Neural cell (in vitro differentiated cells): ENCODE measurements at regions not wholly inside any gene's neighbourhood (a gene's known extent, or its start where the extent isn't known, plus 50 kb on each side); places are given as distances from the start of the nearest gene placed in this dataset.
"Not testable (repeated sequence)": the region's sequence is repeated elsewhere in the genome, so short reads cannot be mapped to it uniquely, and the experiment has no call there.

Experiments
- H2AFZ ChIP-seq: fragments of 200-600, 300-800 bp; sonication (generic), shearing (Covaris generic); 2 replicates; pipeline ENCODE4 v1.6.0; 2014; ENCODE audit warnings: low read depth, mild to moderate bottlenecking, antibody characterized with exemption, low read length, moderate library complexity
- H3F3A ChIP-seq: fragments of 200-600 bp; shearing (Covaris generic); 2 replicates; pipeline ENCODE4 v1.6.1; 2016; ENCODE audit warnings: mild to moderate bottlenecking, moderate library complexity, mixed read lengths, antibody characterized with exemption, low read length; ENCODE audit not compliant: insufficient read depth, poor library complexity, severe bottlenecking
- H3K27ac ChIP-seq: fragments of 200-600, 300-800 bp; sonication (generic), shearing (Covaris generic); 2 replicates; pipeline ENCODE4 v1.5.1; 2014; ENCODE audit warnings: mild to moderate bottlenecking, low read length, moderate library complexity
- H3K27me3 ChIP-seq: fragments of 300-800, 200-600 bp; sonication (generic), shearing (Covaris generic); 2 replicates; pipeline ENCODE4 v1.6.0; 2014; ENCODE audit warnings: mild to moderate bottlenecking, low read depth, low read length, moderate library complexity; ENCODE audit not compliant: insufficient read depth
- H3K36me3 ChIP-seq: fragments of 300-800, 200-600 bp; sonication (generic), shearing (Covaris generic); 2 replicates; pipeline ENCODE4 v1.5.1; 2014; ENCODE audit warnings: mild to moderate bottlenecking, antibody characterized with exemption, low read length, moderate library complexity; ENCODE audit not compliant: insufficient read depth
- H3K4me2 ChIP-seq: fragments of 300-800, 200-600 bp; sonication (generic), shearing (Covaris generic); 2 replicates; pipeline ENCODE4 v1.6.0; 2014; ENCODE audit warnings: mild to moderate bottlenecking, low read length
- H3K4me3 ChIP-seq: fragments of 300-800, 200-600 bp; sonication (generic), shearing (Covaris generic); 2 replicates; pipeline ENCODE4 v1.5.1; 2014; ENCODE audit warnings: mild to moderate bottlenecking, low read length, moderate library complexity
- H3K79me2 ChIP-seq: fragments of 200-600 bp; shearing (Covaris generic); replicated peaks from 2 replicates; pipeline ENCODE4 v1.6.0; 2014; ENCODE audit warnings: mild to moderate bottlenecking, low read length, moderate library complexity; ENCODE audit not compliant: insufficient read depth
- H3K9ac ChIP-seq: fragments of 300-800, 200-600 bp; sonication (generic), shearing (Covaris generic); 2 replicates; pipeline ENCODE4 v1.6.1; 2016; ENCODE audit warnings: mild to moderate bottlenecking, low read length, mixed read lengths
- H3K9me2 ChIP-seq: fragments of 200-600 bp; shearing (Covaris generic); 2 replicates; pipeline ENCODE4 v1.6.1; 2016; ENCODE audit warnings: mild to moderate bottlenecking, low read length, mixed read lengths; ENCODE audit not compliant: insufficient read depth
- H3K9me3 ChIP-seq: fragments of 200-600, 300-800 bp; sonication (generic), shearing (Covaris generic); 2 replicates; pipeline ENCODE4 v1.6.1; 2016; ENCODE audit warnings: mild to moderate bottlenecking, mixed run types, low read length, moderate library complexity, mixed read lengths
- H4K20me1 ChIP-seq: fragments of 200-600 bp; shearing (Covaris generic); 2 replicates; pipeline ENCODE4 v1.6.1; 2016; ENCODE audit warnings: mild to moderate bottlenecking, mixed run types; ENCODE audit not compliant: insufficient read depth
- CTCF ChIP-seq: fragments of 450-650 bp; IDR thresholded peaks from 2 replicates; pipeline ENCODE4 v1.5.1; 2014; ENCODE audit warnings: antibody characterized with exemption, mild to moderate bottlenecking, moderate library complexity; ENCODE audit not compliant: poor library complexity, severe bottlenecking
- EP300 ChIP-seq: fragments of 450-650 bp; conservative IDR thresholded peaks from 2 replicates; pipeline ENCODE4 v1.6.1; 2014; ENCODE audit warnings: antibody characterized with exemption, mild to moderate bottlenecking, moderate library complexity; ENCODE audit not compliant: poor library complexity, severe bottlenecking
- EZH2 ChIP-seq: fragments of 200-600, 300-800 bp; shearing (Covaris generic), sonication (generic); IDR thresholded peaks from 2 replicates; pipeline ENCODE4 v1.6.1; 2014; ENCODE audit warnings: antibody characterized with exemption, low read length, borderline replicate concordance, mild to moderate bottlenecking; ENCODE audit not compliant: insufficient read depth, poor library complexity, severe bottlenecking
- MXI1 ChIP-seq: fragments of 450-650 bp; conservative IDR thresholded peaks from 2 replicates; pipeline ENCODE4 v1.6.1; 2014; ENCODE audit warnings: antibody characterized with exemption, mild to moderate bottlenecking; ENCODE audit not compliant: poor library complexity, severe bottlenecking
- POLR2AphosphoS5 ChIP-seq: IDR thresholded peaks from 2 replicates; pipeline ENCODE4 v1.6.1; 2012
- RAD21 ChIP-seq: fragments of 450-650 bp; conservative IDR thresholded peaks from 2 replicates; pipeline ENCODE4 v1.6.1; 2014; ENCODE audit warnings: antibody characterized with exemption, mild to moderate bottlenecking, moderate library complexity
- REST ChIP-seq: IDR thresholded peaks from 2 replicates; pipeline ENCODE4 v1.6.1; 2012; ENCODE audit warnings: borderline replicate concordance
- SMC3 ChIP-seq: fragments of 450-650 bp; conservative IDR thresholded peaks from 2 replicates; pipeline ENCODE4 v1.6.1; 2014; ENCODE audit warnings: antibody characterized with exemption, mild to moderate bottlenecking, moderate library complexity; ENCODE audit not compliant: poor library complexity
- TAF1 ChIP-seq: IDR thresholded peaks from 2 replicates; pipeline ENCODE4 v1.6.1; 2012; ENCODE audit warnings: low read depth

DNA sequence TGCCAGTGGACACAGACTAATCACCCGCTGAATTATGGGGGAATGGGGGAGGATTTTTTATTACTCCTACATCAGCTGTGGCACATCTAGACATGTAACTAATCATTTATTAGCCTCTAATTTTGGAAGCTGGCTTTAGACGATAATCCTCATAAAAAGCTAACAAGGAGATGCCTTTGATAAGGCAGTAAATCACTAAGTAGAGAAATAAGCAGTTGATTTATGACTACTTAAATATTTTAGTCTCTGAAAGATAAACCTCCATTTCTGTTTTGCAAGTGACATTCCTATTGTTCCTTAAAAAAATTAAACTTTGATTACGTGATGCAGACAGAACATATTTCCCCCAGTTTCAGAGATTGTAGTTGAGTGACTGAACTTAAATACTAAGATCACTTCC, 206.4 kb upstream of the CDKN2B start:
- Histone ChIP-seq H4K20me1 (no peaks in the 10 kb centered on the region), H3K9me3 (no peaks in the 10 kb centered on the region), H3K79me2 (no peaks in the 10 kb centered on the region), H3K9ac (no peak overlapping the region), H3K27me3 (no peaks in the 10 kb centered on the region), H3K36me3 (no peaks in the 10 kb centered on the region), H3F3A (no peaks in the 10 kb centered on the region), H3K4me3 (no peak overlapping the region), H3K27ac (no peak overlapping the region), H2AFZ (no peak overlapping the region), H3K4me2 (no peak overlapping the region), H3K9me2 (no peaks in the 10 kb centered on the region)
- TF ChIP-seq RAD21: no peak

GRCh38 chr9:22216730-22217172, 207.6 kb upstream of the CDKN2B start:
- Histone ChIP-seq H3K4me2 (no peak overlapping the region), H4K20me1 (no peaks in the 10 kb centered on the region), H3K27me3 (no peaks in the 10 kb centered on the region), H3K36me3 (no peaks in the 10 kb centered on the region), H3K79me2 (no peaks in the 10 kb centered on the region), H3K27ac (no peak overlapping the region), H3K9ac (no peak overlapping the region), H3K9me3 (no peaks in the 10 kb centered on the region), H3K4me3 (no peak overlapping the region), H3F3A (no peaks in the 10 kb centered on the region), H3K9me2 (no peaks in the 10 kb centered on the region), H2AFZ (no peak overlapping the region)
- TF ChIP-seq EZH2: no peak
- no peak for TF ChIP-seq SMC3
- no peak for TF ChIP-seq MXI1

DNA sequence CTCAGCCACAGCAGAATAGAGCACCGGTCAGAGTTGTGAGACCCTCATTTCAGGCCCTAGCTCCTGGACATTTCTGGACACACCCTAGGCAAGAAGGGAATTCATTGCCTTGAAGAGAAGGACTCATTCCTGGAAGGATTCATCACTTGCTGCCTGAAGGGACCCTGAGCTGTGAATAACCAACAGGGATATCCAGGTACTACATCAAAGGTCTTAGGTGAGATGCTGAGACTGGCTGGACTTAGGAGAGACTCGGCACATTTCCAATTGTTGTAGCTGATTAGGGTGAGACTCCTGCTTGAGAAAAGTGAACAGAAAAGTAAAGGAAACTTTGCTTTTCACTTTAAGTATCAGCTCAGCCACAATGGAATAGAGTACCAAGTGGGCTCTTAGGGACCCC, 208.1 kb upstream of the CDKN2B start:
- no peak overlapping the region for H3K9ac ChIP-seq
- H3F3A ChIP-seq: no peaks in the 10 kb centered on the region
- H3K27ac ChIP-seq: no peak overlapping the region
- no peaks in the 10 kb centered on the region for H3K9me2 ChIP-seq
- no peaks in the 10 kb centered on the region for H3K27me3 ChIP-seq
- no peak for TF ChIP-seq MXI1
- TF ChIP-seq SMC3: no peak
- no peak for TF ChIP-seq CTCF
- TF ChIP-seq EZH2: no peak
- TF ChIP-seq RAD21: no peak
- no peak for TF ChIP-seq TAF1
- no peak for TF ChIP-seq POLR2AphosphoS5
- TF ChIP-seq REST: no peak
- TF ChIP-seq EP300: no peak
- no peak overlapping the region for H2AFZ ChIP-seq
- no peaks in the 10 kb centered on the region for H3K9me3 ChIP-seq
- H3K4me3 ChIP-seq: no peak overlapping the region
- H4K20me1 ChIP-seq: no peaks in the 10 kb centered on the region
- H3K36me3 ChIP-seq: no peaks in the 10 kb centered on the region
- no peak overlapping the region for H3K4me2 ChIP-seq
- no peaks in the 10 kb centered on the region for H3K79me2 ChIP-seq

DNA sequence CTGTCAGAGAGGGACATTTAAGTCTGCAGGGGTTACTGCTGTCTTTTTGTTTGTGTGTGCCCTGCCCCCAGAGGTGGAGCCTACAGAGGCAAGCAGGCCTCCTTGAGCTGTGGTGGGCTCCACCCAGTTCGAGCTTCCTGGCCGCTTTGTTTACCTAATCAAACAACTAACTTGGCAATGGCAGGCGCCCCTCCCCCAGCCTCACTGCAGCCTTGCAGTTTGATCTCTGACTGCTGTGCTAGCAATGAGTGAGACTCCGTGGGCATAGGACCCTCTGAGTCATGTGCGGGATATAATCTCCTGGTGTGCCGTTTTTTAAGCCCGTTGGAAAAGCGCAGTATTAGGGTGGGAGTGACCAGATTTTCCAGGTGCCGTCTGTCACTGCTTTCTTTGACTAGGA, 216.8 kb upstream of the CDKN2B start:
- not testable (repeated sequence) for H3K9ac ChIP-seq, H3K27ac ChIP-seq, H3F3A ChIP-seq, H3K36me3 ChIP-seq, H3K4me3 ChIP-seq, H3K9me2 ChIP-seq, H3K27me3 ChIP-seq, H3K9me3 ChIP-seq, H2AFZ ChIP-seq, H4K20me1 ChIP-seq, H3K79me2 ChIP-seq, H3K4me2 ChIP-seq
